GM21515 (cell line): ENCODE measurements at regions not wholly inside any gene's neighbourhood (a gene's known extent, or its start where the extent isn't known, plus 50 kb on each side); places are given as distances from the start of the nearest gene placed in this dataset.
"Not testable (repeated sequence)": the region's sequence is repeated elsewhere in the genome, so short reads cannot be mapped to it uniquely, and the experiment has no call there.

Source experiments
- ATAC-seq: cut with Tn5 transposase; IDR thresholded peaks from one replicate; pipeline ENCODE4 v1.9.1; 2021; ENCODE audit not compliant: unreplicated experiment

GRCh38 chr11:134736251-134736947, 324.4 kb upstream of the B3GAT1 start:
- ATAC-seq = no peak

DNA sequence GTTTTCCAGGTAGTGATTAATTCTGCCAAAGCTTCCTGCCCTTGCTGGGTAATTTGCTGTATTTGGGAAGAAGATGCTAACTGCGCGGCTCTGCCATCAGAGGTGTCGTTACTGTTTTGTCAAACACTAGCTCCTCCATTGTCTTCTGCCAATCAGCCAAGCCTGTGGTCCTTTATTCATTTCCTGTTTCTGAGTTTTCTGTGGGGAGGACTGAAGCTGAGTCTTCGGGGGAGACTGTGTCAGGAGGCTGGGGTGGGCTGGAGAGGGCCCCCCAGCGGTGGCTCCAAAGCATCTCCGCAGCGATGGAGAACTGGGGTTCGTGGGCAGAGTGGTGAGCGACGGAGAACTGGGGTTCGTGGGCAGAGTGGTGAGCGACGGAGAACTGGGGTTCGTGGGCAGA, 322.9 kb upstream of the B3GAT1 start:
- no peak for ATAC-seq

GRCh38 chr11:134734141-134734845, 322.3 kb upstream of the B3GAT1 start:
- no peak for ATAC-seq

GRCh38 chr11:134733646-134734045, 321.6 kb upstream of the B3GAT1 start:
- ATAC-seq = no peak

DNA sequence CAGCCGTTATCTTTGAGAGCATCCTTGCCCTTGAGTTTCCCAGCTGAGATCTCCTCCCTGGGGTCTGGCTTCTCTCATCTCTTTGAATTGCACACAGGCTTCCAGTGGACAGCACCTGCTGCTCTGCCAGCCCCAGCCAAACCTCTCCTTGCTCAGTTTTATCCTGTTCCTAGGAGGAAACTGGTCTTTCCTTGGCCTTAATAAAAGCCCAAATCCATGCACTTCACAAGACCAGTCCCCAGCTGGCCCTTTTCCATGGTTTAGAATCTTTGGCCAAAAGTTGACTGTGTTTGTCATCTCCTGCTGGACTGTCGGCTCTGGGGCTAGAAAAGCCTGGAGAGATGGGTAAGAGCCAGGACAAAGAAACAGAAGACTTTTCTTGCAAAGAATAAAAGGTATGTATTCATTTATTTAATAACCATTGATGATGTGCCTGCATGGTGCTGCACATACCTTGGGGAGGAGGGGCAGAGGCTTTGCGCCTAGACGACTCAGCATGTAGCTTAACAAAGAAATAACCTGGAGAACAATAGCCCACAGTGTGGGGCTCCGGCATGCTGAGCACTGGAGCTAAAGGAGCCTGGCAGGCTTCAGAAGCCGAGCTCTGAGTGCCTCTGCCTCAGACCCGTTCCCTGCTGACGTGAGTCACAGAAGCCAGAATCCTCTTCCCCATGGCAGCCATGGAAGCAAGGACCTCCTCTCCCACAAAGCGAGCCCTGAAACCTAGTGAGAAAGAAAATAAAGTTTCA, 319.3 kb upstream of the B3GAT1 start:
- ATAC-seq = no peak

- no peak for ATAC-seq
Observed at GRCh38 chr11:134730561-134731212, 318.6 kb upstream of the B3GAT1 start.

- no peak for ATAC-seq
Observed at GRCh38 chr11:134730101-134730500, 318.1 kb upstream of the B3GAT1 start.

GRCh38 chr11:134728186-134728585, 316.1 kb upstream of the B3GAT1 start:
- ATAC-seq = no peak

GRCh38 chr11:134727636-134728035, 315.6 kb upstream of the B3GAT1 start:
- no peak for ATAC-seq

GRCh38 chr11:134727204-134727603, 315.2 kb upstream of the B3GAT1 start:
- no peak for ATAC-seq

DNA sequence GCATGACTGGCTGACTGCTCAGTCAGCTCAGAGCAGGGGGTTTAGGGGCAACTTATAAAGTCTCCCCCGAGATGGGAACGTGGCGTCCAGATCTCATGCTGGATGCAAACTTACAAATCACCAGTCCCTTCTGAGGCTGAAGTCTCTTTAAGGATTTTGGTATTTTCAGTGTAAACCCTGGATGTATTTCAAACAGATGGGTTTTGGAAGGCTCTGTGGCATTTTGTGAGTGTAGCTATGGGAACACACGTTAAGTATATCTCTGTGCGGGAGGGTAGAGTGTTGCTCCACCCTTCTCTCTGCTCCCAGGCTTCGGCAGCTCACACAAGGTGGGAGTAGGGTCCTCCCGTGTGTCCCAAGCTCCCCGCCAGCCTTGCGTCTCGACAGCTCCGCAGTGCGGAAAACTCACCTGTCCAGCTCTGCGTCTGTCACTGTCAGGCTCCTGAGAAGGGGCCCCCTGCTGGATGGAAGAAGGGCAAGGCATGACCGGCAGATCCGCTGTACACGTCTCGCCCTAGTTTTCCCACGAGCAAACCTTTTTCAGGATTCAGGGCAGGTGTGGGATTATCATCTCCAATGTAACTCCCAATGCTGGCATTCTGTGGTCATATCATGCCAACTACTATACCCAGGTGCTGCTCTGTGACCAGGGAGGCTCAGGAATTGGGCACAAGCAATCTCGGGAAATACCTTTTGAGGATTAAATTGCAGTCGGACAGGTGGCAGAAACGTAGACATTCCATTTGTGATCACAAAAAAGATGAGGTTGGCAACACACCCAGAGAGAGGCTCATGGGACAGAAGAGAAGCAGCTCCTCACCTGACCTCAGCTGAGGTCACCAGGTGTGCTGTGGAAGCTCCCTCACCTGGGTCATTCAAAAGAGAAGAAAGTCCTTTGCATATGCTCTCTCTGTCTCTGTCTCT, 313.9 kb upstream of the B3GAT1 start:
- ATAC-seq = no peak

- ATAC-seq = no peak
Observed at GRCh38 chr11:134725211-134725610, 313.2 kb upstream of the B3GAT1 start.

DNA sequence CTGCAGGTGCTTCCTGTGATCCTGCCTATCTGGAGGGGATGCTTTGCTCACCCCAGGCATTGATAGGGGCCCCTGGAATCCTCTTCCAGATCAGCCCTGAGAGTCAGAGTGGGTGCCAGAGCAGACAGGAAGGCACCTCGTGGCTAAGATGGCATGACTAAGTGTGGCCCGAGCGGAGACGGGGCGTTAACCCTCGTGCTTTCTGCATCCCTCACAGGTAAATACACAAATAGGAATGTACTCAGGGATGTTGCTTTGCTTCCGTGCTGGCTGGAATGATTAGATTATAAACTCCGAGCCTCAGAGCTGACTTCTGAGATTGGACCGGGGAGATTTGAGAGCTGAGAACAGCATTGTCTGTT, 312.7 kb upstream of the B3GAT1 start:
- ATAC-seq = no peak

DNA sequence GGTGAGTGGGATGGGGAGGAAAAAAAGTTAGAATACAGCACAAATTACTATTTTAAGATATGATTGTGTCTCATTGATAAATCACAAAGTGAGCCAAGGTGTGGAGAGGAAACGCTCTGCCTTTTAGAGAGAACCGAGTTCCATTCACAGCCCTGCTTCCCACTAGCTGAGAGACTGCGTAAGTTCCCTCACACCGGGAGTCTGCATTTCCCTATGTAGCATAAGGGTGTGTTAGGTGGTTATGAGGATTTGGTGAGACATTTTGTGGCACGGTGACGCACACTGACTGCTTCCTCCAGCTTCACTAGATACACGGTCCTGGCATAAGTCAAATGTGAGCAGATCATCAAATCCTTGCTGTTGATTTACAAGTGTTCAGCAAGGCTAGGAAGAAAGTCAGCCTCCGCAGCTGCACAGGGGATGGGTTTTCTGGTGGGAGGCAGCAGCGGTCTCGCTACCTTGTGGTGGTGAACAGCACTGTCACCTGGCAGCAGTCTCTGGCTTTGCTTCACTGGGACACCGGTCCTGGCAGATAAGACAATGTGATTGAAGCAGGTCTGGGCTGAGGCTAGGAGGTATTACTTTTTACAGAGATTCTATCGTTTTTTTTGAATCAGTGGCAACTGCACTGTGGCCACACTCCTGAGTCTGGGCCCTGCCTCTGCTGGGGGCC, 312.2 kb upstream of the B3GAT1 start:
- ATAC-seq = no peak

DNA sequence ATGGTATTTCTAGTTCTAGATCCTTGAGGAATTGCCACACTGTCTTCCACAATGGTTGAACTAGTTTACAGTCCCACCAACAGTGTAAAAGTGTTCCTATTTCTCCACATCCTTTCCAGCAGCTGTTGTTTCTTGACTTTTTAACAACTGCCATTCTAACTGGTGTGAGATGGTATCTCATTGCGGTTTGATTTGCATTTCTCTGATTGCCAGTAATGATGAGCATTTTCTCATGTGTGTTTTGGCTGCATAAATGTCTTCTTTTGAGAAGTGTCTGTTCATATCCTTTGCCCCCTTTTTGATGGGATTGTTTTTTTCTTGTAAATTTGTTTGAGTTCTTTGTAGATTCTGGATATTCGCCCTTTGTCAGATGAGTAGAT, 308.6 kb upstream of the B3GAT1 start:
- not testable (repeated sequence) for ATAC-seq

GRCh38 chr11:134719940-134720690, 308.1 kb upstream of the B3GAT1 start:
- not testable (repeated sequence) for ATAC-seq

- ATAC-seq = no peak
Observed at GRCh38 chr11:134719397-134719796, 307.4 kb upstream of the B3GAT1 start.

DNA sequence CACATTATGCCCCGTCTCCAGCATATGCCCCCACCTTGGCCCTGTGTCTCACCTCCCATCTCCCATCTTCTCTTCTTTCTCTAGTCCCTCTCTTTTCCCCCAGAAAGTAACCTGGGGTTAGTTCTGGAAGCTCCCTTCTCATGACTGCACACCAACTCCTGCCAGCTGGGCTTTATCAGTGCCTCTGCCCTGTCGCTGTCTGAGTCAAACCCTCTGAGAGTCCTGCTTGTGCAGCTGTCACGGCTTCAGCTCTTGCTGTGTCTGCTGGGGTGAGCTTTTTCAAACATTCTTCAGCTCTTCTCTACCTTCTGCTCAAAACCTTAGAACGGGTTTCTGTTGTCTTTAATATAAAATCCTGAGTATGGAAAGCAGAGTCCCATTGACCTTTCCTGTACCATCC, 304.5 kb upstream of the B3GAT1 start:
- no peak for ATAC-seq

DNA sequence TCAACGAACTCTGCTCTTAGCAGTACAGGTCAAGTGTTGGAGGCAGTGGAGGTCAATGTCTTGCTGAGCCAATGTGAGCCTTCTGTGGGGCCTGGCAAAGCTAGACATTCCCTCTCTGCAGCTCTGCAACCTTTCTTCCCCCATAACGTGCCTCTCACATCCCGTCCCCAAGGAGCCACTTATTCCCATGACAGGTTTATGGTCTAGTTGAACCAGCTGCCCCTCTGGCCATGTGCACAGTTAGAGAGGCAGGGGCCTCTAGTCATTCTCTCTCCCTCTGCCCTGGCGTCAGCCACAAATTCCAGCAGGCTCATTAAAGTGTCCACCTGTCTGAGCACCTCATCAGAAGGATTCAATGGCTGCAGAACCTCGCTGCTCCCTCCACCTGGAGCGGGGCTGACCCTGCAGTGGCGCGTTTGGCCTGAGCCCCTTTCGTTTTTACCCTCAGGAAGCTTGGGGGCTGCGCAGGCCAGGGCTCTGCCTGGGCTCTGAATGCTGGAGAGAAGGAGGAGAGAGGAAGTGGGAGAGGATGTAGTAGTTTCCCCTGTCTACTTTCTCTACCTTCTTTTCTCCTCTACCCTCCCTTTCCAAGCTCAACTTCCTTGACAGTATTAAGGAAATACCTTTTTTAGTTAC, 302.1 kb upstream of the B3GAT1 start:
- no peak for ATAC-seq
